ENCODE measurements at regions not wholly inside any gene's neighbourhood (a gene's known extent, or its start where the extent isn't known, plus 50 kb on each side); places are given as distances from the start of the nearest gene placed in this dataset.

GRCh38 chr14:29301571-29301970 is 535.0 kb downstream of the FOXG1 start:
- DNase-seq = no peak

GRCh38 chr14:29310210-29310609 is 543.6 kb downstream of the FOXG1 start:
- DNase-seq = no peak

GRCh38 chr14:29310757-29311156 is 544.2 kb downstream of the FOXG1 start:
- no peak for DNase-seq

GRCh38 chr14:29311983-29312382 is 545.4 kb downstream of the FOXG1 start:
- DNase-seq = no peak

- no peak for DNase-seq
These were observed 550.3 kb downstream of the FOXG1 start for GRCh38 chr14:29316936-29317335.

GRCh38 chr14:29317423-29317822 is 550.8 kb downstream of the FOXG1 start:
- no peak for DNase-seq

GRCh38 chr14:29320286-29320685 is 553.7 kb downstream of the FOXG1 start:
- no peak for DNase-seq

GRCh38 chr14:29321646-29322045 is 555.1 kb downstream of the FOXG1 start:
- no peak for DNase-seq

- no peak for DNase-seq
These were observed 573.0 kb downstream of the FOXG1 start for GRCh38 chr14:29339494-29340172.

GRCh38 chr14:29348504-29348903 is 579.1 kb downstream of the PRKD1 start:
- no peak for DNase-seq

- DNase-seq = no peak
These were observed 577.2 kb downstream of the PRKD1 start for GRCh38 chr14:29350496-29350895.

- no peak for DNase-seq
These were observed 575.5 kb downstream of the PRKD1 start for GRCh38 chr14:29351996-29352705.

- no peak for DNase-seq
These were observed 575.0 kb downstream of the PRKD1 start for GRCh38 chr14:29352706-29353080.

GRCh38 chr14:29353513-29353912 is 574.1 kb downstream of the PRKD1 start:
- DNase-seq = no peak

GRCh38 chr14:29354486-29354885 is 573.2 kb downstream of the PRKD1 start:
- DNase-seq = no peak

- no peak for DNase-seq
These were observed 572.3 kb downstream of the PRKD1 start for GRCh38 chr14:29355331-29355730.

GRCh38 chr14:29355846-29356245 is 571.8 kb downstream of the PRKD1 start:
- no peak for DNase-seq

GRCh38 chr14:29360656-29361055 is 567.0 kb downstream of the PRKD1 start:
- DNase-seq = no peak

- no peak for DNase-seq
These were observed 557.6 kb downstream of the PRKD1 start for GRCh38 chr14:29370024-29370423.

- no peak for DNase-seq
These were observed 551.4 kb downstream of the PRKD1 start for GRCh38 chr14:29376237-29376636.

- no peak for DNase-seq
These were observed 546.8 kb downstream of the PRKD1 start for GRCh38 chr14:29380826-29381225.

GRCh38 chr14:29388571-29388970 is 539.1 kb downstream of the PRKD1 start:
- DNase-seq = no peak

- peak; percentile 100 for DNase-seq
These were observed 537.4 kb downstream of the PRKD1 start for GRCh38 chr14:29390081-29390832.

- DNase-seq = no peak
These were observed 536.4 kb downstream of the PRKD1 start for GRCh38 chr14:29391231-29391630.
